ENCODE measurements at regions not wholly inside any gene's neighbourhood (a gene's known extent, or its start where the extent isn't known, plus 50 kb on each side); places are given as distances from the start of the nearest gene placed in this dataset.
"Not testable (repeated sequence)": the region's sequence is repeated elsewhere in the genome, so short reads cannot be mapped to it uniquely, and the experiment has no call there.

GRCh38 chr5:119694284-119694683 is 64.9 kb downstream of the FAM170A start:
- no peak for DNase-seq

- no peak for DNase-seq
These were observed 76.7 kb downstream of the FAM170A start for GRCh38 chr5:119706049-119706448.

GRCh38 chr5:119708076-119708790 is 78.9 kb downstream of the FAM170A start:
- no peak for DNase-seq

DNA sequence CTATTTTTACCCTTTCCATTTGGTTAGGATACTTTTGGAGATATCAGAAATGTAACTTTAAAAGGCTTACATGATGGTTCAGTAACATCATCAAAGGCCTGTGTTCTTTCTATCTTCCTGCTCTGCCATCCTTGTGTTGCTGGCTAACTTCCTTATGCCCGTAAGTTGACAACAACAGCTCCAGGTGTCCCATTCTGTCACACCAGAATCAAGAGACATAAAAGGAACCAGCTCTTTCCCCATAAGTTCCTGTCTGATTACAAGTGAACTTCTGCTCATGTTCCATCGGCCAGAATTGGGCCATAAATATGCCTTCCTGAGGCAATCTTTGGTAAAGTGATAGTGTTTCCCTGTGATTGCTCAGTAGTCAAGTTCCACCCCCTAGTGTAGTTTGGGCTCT is 92.4 kb downstream of the FAM170A start:
- no peak for DNase-seq

- not testable (repeated sequence) for DNase-seq
These were observed 95.9 kb downstream of the FAM170A start for GRCh38 chr5:119725291-119725690.

GRCh38 chr5:119726544-119726943 is 97.2 kb downstream of the FAM170A start:
- no peak for DNase-seq

DNA sequence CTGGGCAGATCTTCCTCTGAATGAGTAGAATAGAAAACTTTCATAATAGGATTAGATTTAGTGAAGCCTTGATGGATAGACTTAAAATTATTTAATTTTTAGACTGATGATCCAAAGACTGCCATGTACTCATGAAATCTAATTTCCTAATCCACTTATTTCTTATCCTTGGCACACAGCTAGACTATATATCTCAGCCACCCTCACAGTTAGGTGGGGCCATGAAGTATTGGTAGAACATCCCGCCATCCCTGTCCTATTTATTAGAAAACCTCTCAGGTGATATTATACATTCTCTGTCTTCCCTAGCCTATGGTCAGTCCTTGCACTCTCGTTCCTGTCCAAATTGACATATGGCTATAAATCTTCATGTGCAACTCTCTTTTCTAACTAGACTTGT is 110.9 kb downstream of the FAM170A start:
- no peak for DNase-seq

DNA sequence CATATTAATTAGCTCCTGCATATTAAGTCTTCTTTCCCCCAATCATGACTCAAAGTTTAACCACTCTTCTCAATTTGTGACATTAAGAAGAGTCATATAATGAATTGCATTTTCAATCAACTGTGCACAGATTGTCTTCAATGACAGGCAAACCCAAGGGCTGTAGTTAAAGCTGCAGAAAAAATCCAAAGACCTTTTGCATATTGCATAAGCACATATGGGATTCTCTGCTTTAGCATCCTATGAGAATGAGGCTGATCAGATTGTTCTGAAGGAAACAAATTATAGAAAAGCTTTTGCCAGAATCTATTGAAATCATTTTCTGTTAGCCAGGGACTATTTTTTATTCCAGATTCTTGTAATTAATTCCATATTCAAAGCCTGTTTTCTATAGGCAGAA is 112.3 kb downstream of the FAM170A start:
- no peak for DNase-seq

- DNase-seq: no peak
These were observed 113.0 kb downstream of the FAM170A start for GRCh38 chr5:119742311-119742710.

DNA sequence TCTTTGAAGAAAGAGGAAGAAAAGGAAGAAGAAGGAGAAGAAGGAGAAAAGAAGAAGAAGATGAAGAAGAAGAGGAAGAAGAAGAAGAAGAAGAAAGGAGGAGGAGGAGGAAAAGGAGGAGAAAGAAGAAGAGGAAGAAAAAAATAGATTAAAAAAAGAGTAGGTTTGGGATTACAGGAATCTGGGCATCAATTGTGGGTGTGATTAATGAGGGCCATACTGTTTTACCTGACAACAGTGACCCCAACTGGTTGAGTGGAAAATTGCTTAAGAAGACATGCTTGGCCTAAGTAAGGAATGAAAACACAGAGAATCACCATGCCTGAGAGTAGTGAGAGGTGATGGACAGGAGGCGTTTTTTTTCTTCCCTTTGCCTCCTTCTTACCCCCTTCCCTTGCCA is 114.6 kb downstream of the FAM170A start:
- DNase-seq: peak in 4 of 56 donors; percentile 0 to 35 (median 1)

GRCh38 chr5:119745976-119746375 is 116.6 kb downstream of the FAM170A start:
- DNase-seq: no peak

DNA sequence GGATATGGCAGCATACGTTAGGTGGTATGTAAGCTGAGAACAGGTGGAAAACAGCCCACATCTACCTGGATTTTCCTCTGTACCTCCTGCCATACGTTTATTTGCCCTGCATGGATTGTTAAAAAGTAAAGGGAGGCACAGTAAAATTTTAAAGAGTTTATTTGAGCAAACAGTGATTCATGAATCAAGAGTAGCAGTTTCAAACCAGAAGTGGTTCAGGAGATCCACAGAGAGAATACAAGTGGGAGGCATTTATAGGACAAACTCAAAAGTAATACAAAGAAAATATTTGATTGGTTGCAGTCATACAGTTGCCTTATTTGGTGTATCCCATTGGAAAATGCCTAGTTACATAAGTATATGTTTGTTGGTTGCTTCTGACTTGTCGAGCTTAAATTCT is 117.6 kb downstream of the FAM170A start:
- DNase-seq: no peak

DNA sequence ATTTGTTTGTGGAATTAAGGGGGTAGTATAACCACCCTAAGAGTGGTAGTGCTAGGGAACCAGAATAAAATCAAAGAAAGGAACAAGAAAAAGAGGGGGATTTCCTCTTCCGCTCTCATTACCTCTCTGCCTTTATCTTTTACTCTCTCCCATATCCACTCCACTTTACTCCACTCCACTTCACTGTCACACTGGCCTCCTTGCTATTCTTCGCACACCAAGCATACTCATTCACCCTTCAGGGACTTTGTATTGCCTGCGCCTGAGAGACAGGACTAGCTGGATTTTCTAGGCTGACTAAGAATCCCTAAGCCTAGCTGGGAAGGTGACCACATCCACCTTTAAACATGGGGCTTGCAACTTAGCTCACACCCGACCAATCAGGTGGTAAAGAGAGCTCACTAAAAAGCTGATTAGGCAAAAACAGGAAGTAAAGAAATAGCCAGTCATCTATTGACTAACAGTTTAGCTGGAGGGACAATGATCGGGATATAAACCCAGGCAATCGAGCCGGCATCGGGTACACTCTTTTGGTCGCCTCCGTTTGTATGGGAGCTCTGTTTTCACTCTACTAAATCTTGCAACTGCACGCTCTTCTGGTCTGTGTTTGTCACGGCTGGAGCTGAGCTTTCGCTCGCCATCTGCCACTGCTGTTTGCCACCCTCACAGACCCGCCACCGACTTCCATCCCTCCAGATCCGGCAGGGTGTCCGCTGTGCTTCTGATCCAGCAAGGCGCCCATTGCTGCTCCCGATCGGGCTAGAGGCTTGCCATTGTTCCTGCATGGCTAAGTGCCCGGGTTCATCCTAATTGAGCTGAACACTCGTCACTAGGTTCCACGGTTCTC is 121.8 kb downstream of the FAM170A start:
- DNase-seq: no peak

- DNase-seq: no peak
These were observed 122.4 kb downstream of the FAM170A start for GRCh38 chr5:119751734-119752094.

DNA sequence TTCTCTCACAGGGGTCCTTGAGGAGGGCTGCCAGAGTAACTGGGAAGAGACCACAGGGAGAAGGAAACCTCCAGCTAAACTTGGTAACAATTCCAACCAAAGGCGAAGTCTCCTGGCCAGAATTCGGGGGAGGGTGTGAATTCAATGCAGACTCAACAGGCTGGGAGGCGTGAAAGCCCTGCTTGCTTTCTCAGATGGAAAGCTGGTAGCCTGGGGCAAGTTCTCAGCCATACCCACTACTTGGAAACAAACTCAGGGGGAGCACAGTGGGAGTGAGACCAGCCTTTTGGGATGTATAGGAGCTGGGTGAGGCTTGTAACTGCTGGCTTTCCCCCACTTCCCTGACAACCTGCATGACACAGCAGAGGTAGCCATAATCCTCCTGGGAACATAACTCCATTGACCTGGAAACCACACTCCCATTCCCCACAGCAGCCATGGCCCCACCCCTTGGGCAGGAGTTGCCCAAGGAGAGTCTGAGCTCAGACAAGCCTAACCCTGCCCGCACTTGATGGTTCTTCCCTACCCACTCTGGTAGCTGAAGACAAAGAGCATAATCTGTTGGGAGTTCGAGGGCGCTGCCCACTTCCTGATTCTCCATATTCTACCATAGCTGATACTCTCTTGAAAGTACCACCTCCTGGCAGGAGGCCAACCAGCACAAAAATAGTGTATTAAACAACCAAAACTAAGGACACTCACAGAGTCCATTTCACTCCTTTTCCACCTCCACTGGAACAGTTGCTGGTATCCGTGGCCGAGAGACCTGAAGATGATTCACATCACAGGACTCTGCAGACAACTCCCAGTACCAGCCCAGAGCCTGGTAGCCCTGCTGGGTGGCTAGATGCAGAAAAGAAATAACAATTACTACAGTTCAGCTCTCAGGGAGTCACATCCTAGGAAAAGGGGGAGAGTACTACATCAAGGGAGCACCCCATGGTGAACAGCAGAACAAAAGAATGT is 123.8 kb downstream of the FAM170A start:
- no peak for DNase-seq

DNA sequence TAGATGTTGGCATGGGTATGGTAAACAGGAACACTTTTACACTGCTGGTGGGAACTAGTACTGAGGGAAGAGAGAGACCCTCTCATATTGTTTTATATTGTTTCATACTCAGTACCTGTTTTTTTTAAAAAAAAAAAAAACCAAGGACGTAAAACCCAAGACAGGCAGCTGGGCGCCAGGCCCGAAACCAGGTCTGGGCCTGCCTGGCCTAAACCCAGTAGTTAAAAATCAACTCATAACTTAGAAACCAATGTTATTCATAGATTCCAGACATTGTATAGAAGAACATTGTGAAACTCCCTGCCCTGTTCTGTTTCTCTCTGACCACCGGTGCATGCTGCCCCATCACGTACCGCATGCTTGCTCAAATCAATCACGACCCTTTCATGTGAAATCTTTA is 125.5 kb downstream of the FAM170A start:
- not testable (repeated sequence) for DNase-seq

DNA sequence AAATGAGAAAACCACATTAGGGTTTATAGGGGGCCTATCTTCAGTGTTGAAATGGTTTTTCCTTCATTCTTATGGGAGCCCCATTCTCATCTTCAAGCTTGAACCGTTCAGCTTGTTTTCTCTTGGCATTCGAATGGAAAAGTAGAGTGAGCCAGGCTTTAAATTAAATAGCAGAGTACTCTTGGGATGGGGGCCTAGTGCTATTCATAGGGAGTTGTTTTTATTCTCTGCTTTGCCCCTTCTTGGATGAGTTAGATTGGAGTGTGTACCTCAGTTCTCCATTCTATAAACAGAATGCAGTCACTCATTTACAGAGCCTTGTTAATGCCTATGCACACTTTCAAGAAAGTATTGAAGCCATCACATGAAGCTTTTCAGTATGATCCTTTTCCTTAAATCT is 127.9 kb downstream of the FAM170A start:
- DNase-seq: no peak

GRCh38 chr5:119769695-119770693 is 140.6 kb downstream of the FAM170A start:
- DNase-seq: not testable (repeated sequence)

- DNase-seq: not testable (repeated sequence)
These were observed 150.8 kb downstream of the FAM170A start for GRCh38 chr5:119780145-119780544.

DNA sequence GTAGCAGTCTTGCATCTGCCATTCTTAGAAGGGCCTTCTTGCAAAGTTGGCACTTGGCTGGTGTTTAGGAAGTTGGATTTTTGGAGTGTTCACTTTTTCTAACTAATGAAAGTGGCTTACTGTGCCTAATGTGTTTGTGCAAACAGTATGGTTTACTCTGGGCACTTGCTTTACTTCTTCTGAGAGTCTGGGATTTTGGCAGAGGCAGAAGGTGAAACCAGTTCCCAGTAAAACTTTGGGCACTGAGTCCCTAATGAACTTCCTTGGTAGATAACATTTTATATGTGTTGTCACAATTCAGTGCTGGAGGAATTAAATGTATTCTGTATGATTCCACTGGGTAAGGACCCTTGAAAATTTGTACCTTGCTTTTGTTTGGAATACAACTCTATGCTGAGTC is 155.7 kb downstream of the FAM170A start:
- no peak for DNase-seq

All from amygdala (tissue), 56 donors.